Stimulated activated naive CD4-positive, alpha-beta T cell treated with Interleukin-2 at 50 U/mL for 16 hours (primary cell): ENCODE measurements at regions not wholly inside any gene's neighbourhood (a gene's known extent, or its start where the extent isn't known, plus 50 kb on each side); places are given as distances from the start of the nearest gene placed in this dataset.

Experiments used
- DNase-seq: peaks from one replicate; lab custom pipeline; 2025; lab: John Stamatoyannopoulos, UW

DNA sequence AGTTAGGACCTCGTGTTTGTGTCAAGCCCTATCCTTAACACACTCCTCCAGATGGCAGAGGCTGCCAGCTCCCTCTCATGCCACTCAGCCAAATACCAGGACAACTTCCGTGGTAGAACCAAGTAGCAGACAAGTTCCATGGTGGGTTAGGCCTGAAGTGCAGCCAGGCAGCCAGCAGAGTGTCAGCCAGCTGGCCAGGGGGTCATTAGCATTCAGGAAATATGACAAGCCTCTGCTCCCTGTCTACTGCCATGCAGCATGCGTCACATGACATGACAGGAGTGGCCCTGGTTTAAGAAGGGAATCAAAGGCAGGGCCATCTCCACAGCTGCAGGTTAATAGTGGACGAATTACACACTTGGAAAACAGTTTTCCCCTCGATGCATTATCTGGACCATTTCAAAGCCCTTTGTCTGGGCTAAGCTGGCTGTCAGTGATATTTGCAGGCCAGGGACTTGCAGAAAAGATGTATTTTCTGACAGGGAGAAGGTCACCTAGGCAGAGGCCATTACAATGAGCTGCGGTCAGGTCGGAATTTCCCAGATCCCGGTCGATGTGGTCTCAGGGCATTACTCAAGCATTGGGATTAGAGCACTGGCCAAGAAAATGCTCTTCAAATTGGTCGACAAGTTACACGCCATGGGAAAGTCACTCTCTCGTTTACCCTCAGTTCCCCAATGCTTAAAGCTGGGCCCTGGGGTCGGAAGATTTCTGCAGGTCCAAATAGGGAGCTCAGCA is 461.7 kb upstream of the CADM1 start:
- no peak for DNase-seq

DNA sequence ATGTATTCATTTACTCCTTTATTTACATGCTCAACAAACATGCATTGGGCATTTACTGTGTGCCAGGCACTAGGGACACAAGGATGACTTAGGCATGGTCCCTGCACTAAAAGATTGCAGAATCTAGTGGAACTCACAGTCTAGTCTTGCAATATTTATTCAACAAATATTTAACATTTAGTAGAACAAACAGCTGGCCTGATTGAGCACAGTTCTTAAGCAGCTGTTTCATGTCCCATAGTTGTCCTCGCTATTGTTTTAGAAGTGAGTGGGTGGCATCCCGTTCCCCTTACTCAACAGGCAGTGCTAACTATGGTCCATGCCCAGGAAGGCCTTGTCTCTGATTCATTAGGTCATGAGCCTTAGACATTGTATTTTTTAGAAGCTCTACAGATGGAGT is 459.9 kb upstream of the CADM1 start:
- no peak for DNase-seq

DNA sequence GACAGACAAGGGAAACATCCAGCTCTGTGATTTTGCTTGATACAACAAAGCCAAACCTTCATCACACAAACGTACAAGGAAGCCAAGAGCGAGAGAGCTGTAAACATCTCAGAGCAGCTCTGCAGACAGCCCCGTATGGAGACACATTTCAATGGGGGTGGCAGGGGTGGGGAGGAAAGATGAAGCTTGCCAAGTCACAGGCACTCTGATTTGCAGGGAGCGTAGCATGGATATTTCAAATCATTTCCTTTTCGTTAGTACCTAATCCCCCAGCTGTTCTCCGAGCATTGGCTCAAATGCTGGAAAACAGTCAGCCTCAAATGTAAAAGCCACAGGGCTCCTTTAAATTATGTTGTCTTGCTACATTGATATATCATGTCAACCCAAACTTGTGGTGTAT is 458.9 kb upstream of the CADM1 start:
- no peak for DNase-seq

DNA sequence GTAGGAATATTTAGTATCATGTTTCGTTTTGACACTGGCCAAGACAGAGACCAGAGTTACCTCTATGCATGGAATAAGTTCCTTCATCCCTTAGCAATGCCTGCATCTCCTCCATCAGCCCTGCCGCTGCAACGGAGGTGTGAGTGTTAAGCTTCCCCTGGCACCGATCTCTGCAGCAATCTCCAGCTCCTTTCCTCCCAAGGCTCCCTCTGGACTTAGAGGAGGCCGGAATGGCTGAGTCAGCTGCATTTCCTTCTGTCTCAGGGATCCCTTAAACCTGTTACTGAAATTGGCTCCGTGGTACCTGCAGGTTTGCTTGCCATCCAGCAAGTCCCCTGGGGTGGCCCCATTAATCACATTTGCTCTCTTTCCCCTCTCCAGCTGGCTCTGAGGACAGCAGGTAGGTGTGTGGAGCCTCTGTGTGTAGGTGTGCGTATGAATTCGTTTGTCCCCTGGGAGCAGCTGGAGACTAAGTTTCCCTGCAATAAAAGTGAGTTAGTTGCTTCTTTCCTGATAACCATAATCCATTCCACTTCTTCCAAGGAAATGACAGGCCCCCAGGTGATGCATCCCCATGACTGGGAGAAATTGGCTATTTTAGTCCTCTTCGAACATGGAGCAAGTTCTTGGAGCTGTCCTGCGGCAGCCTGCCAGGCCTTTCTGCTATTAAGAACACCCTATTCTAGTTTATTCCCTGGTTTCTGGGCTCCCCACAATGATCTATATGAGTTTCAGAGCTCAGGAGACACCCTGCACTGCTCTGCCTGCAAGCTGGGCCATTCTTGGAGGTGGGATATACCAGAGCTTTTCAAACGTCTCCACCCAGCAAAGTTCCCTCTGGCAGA is 457.2 kb upstream of the CADM1 start:
- no peak for DNase-seq

DNA sequence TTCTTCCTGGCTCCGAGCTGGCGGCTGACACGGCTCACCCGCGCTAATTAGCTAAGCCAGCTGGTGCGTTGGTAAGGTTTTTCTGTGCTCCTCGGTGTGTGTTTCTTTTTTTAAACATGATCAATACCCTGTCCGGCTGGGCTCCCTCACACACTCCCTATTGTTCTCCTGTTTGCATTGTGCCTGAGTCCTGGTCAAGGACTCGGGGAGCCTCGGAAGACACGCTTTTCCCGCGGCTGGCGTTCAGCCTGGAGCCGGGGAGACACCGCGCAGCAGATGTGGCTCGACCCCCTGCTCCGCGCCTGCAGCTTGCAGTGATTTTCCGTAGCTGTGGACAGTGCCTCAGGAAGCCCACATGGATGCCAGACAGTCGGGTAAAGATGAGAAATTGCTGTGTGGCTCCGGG is 454.9 kb upstream of the CADM1 start:
- no peak for DNase-seq

DNA sequence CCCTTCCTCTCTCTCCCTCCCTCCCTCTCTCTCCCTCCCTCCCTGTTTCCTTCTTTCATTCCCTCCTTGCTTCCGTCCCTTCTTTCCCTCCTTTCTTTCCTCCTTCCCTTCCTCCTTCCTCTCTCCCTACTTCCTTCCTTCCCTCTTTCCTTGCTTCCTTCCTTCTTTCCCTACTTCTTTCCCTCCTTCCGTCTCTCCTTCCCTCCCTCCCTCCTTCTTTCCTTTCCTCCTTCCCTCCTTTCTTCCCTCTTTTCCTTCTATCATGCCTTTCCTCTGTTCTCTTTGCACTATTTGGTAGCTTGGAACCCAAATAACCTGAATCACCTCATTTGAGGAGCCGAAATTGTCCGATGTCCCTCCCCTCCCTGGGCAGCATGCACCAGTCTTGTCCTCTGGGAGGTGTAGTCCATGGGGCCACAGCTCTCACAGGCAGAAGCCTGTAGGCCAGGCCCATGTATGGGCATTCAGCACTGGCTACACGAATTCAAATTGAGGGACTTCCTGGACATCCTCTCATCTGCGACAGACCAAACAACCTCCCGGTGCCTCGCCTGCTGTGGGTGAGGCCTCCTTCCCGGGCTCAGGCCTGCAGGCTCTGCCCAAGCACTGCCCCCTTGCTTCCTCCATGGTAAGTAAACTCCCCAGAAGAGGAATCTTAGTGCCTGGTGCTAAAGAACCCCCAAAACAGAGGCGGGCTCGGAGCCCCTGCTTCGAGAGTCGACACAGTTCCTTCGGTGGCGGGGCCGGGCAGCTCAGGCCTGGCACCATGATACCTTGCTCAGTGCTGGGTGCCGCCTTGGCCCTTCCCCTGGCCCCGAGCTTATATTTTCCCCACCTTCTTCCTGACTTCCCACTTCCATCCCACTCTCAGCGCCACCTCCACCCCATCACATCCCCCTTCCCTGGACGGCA is 454.1 kb upstream of the CADM1 start:
- DNase-seq = no peak

DNA sequence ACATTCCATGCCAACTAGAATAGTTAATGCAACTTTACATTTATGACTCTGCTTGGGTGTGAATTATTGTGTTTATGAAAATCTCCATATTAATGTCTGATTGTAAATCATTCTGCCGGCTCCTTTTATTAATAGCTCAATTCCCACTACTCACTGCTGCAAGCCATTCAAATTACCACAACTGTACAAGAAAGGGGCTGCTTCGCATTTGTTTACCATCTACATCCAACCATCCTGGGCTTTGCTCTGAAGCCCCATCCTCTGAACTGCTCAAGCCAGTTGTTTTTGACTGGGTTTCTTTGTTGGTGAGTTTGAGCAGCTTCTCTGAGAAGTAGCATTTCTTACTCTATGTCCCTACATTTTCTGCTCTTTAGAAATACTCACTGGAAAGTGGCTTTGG is 451.6 kb upstream of the CADM1 start:
- no peak for DNase-seq

DNA sequence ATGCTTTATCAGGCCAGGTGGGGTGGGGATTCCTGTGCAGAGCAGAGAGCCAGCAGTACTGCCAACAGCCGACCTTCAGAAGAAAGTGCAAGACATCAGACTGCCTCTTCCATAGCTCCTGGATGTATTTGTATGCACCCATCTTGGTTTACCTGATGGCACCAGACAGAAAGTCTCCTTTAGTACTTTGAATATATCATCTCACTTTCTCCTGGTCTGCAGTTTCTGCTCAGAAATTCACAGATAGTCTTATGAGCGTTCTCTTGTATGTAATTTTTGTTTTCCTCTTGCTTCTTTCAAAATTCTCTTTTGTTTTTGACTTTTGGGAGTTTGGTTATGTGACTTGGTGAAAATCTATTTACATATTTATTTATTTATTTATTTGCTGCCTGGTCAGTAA is 446.4 kb upstream of the CADM1 start:
- no peak for DNase-seq

DNA sequence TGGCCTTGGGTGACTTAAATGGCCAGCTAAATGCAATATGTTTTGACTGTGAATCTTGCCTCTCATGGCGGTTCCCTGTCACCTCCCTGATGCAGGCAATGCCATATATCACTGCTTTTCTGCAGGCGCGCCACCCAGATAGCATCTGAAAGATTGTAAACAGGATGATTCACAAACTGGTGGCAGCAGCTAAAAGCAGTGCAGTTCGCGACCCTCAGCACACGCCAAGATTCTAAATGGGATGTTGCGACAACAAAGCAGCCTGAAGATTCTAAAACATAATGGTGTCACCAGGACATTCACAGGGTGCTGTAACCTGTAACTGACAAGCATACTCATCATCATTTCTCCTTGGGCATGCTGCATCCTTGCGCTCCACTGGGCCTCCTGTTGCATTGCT is 440.4 kb upstream of the CADM1 start:
- no peak for DNase-seq

DNA sequence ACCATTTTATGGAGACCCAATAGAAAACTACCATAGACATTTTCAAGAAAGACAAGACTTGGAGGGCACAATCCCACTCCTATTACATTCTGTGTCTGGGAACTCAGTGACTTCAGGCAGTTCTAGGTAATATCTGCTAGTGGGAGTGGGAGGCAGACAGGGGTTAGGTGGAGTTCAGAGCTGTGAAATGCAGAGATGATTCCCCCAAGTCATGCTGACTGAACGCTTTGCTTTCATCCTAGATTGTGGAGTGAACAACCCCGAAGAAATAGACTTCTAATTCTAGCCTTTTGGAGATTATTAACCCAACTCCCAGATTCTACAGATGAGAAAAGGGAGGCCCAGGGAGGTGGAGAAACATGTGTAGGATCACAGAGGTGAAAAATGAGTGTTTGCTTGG is 437.8 kb upstream of the CADM1 start:
- DNase-seq = no peak

DNA sequence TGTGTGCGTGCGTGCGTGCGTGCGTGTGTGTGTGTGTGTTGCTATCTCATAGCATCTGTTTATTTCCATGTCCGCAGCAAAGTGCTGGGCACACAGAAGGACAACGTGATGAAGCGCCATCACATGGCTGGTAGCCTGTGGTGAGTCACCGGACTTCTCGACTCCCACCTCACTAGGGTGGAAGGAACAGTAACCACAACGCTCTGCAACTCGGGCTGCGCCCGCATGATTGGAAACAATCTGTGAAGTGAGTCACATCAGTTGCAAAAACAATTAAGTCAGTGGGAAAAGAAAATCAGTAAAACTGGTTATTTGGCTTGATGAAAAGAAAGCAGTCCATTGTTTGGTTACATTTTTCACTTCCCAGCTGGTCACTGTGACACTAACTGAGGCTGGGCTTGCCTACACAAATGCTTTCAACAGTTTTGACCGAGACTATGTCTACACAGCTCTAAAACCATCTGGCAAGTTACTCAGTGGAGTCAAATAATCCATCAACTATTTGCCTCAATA is 437.3 kb upstream of the CADM1 start:
- no peak for DNase-seq

DNA sequence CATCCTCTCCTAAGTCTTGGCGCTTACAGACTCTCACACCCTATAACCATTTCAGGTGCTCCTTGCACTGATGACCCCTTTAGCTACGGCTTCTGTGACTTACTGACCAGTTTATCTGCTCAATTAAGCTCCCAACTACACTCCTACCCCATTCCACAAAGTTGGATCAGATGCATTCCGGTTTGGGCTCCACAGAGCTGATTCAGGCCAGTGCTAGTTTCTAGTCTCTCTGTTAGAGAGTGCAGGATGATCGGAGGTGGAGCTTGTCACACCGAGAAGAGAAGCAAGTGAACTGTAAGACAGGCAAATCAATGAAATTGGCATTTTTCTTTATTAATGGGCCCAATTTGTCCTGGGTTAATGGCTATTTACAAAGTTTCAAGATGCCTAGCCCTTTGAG is 436.8 kb upstream of the CADM1 start:
- DNase-seq = no peak

DNA sequence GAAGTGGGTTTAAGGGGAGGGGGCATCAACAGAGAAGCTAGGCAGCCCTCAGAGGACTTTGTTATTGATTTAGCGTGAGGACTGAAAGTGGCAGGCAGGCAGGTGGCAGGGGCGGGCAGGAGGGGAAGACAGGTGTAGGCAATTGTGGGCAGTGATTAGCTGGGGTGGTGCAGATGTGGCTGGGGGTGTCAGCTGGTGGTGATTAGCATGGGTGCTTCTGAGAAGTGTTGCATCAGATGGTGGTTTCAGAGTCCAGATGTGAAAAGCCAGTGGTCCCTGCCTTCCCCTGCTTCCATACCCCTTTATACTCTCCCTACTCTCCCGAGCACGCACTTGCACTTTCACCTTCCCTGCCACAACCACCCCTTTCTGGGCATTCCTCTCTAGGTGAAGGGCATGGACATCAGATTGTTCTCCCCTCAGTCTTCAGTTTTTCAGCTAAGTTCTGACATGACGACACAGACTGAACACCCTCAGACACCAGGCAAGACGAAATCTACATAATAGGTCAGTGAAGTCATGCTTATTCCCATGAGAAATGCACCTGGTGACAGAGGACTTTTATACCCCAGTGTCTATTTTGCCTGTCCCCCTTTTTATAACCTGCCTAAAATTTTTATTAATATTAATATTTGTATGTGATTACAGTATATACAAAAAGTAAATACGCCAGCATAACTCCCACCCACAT is 435.7 kb upstream of the CADM1 start:
- DNase-seq = no peak

DNA sequence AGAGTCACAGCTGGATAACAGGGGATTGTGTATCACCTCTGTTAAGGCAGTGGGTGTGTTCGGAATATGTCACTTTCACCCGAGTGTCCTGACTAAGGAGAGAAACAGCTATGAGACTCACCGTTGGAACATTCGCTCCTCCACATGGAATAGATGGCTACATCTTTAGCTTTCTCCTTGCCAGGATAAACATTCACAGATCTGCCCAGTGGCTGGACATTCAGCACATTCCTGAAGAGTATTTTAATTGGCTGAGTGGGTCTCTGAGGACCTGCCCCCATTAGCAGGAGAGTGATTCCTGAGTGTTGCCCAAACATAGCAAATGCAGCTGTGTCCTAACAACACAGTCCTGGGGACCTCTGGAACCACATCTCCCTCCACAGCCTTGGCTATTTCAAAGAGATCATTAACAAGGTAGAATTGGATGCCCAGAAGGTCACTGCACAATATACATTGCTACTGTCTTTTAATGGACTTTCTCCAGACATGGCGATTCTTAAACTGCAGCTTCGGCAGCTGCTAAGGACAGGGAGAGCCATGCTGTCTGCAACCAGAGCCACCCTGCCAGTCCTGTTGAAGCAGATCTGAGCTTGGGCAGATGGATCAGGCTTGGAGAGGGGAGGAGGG is 435.0 kb upstream of the CADM1 start:
- DNase-seq = no peak

DNA sequence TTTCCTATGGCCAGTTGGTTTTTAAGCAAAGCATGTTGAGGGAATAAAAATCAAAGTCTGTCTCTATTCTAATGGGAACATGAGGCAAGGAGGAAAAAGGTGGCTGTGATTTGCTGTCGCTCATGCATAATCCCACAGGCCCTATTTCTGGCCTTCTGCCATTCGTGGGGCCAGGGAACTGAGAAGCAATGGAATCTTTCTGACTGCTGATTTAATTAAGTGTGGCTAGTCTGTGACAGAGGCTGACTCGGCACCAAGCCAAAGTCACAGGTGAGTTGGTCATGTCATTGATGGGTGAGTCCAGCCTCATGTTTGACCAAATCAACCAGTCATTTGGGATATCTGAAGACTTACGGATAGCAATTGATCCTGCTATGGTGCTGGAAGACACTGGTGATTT is 429.3 kb upstream of the CADM1 start:
- no peak for DNase-seq

DNA sequence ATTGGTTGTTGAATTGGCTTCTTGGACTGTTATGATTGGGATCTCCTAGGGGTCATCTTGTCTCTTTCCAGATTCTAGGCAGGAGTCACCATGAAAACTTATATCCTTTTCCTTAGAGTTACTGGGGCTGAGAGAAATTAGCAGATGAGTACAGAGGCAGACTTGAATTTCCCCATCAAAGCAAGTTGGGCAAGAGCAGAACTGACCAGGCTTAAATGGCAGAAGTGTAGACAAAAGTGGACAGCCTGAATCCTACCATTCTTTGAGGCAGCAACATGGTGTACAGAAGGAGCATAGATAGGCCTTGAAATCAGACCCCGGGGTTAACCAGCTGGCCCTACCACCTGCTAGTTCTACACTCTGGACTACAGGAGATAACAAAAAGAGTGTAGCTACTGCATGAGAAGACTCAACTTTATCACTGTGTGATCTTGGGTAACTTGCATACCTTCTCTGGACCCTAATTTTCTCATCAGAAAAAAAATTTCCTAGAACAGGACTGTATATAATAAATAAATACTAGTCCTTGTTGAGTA is 427.4 kb upstream of the CADM1 start:
- no peak for DNase-seq

DNA sequence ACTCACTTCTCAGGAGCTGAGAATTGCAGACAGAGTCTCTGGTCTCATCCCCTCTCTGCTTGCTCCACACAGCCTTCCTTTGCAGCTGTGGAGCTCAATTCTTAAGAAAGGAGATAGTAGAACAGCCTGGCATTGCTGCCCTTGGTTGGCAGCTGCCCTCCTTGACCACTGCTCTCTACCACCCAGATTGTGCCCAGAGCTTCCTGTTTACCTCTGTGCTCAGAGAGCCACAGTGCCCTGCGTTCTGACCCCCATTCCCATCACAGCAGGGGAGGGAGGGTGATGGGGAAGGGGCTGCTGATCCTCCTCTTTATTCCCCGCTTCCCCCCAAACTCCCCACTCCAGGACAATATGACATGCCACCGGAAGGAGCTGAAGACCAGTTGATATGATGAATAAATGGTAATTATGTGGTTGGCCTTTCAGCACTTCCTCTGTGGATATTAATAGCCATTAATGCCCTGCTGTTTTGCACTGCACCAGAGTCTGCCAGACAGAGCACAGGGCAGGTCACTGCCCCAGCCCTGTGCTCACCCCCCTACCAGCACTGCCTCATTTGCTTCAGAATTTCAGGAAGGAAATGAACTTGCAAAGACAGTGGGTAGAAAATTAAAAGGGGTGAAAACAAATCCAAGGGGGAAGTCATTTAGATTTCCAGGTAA is 426.8 kb upstream of the CADM1 start:
- no peak for DNase-seq

DNA sequence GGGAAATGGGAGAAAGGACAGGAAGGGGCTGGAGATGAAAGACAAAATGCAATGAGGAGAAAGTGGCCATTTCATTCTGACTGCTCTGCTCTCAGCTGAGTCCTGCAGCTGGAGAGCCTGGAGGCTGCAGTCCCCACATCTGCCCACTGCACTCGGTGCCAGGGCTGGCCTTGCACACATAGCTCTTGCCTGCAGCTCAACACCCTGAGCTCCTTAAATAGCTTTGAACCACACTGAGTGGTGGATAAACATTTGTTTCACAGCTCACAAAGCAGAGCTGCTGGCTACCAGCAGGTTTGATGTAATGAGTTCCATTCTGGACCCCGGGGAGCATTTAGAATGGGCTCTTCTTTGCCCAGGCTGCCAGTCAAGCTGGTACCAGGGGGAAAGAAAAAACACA is 426.1 kb upstream of the CADM1 start:
- DNase-seq = no peak

DNA sequence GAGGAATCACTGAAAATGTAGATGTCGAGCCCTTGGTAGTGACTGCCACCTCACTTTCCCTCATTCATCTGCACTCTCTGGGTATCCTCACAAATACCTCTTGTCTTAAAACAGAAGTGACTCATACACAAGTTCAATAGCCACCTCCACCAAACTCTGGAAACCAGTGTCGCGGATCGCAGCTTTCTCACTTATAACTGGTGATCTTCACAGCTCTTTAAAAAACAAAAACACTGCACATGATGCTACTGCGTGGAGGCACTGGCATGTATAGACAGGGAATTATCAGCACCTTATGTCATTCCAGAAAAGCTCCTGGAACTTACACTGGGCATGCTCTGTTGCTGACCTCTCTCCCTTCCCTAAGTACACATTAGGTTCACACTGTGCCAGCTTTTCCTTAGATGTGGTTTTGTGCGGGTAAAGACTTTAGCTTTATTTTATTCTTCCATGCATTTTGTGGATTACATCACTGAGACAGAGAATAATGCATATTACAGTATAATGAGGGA is 425.5 kb upstream of the CADM1 start:
- no peak for DNase-seq

DNA sequence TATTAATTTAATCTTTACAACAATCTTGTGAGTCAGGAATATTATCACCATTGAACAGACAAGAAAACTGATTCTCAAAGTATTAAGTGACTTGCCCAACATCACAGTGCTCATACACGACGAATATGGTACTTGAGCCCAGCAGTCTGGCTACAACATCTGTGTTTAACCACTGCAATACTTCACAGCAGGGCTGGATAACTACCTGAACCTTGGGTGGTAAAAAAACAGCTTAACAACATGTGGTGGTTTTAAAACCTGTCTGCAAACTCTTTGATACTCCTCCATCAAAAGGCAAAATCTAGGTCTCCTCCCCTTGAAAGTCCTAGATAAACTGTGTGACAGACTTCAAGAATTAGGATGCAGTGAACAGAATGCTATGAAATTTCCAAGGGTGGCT is 424.6 kb upstream of the CADM1 start:
- no peak for DNase-seq
